Gastrocnemius medialis (tissue), 4 donors: ENCODE measurements at regions not wholly inside any gene's neighbourhood (a gene's known extent, or its start where the extent isn't known, plus 50 kb on each side); places are given as distances from the start of the nearest gene placed in this dataset.

Experiments
- POLR2A ChIP-seq, 2 donors: fragments of 450-650 bp; IDR thresholded peaks; one replicate each; pipeline ENCODE4 v1.6.1; 2017; ENCODE audit warnings: antibody characterized with exemption in 2 of 2, mild to moderate bottlenecking in 2 of 2, moderate library complexity in 2 of 2
- TF ChIP-seq, protein P1 (sequence below), 5 experiments: fragments of 450-650 bp in 3 of 5; fragments of 200-600 bp in 2 of 5; sonication (generic) in 2 of 5; IDR thresholded peaks in 4 of 5; conservative IDR thresholded peaks in 1 of 5; 1 replicate in 4 of 5; 2 replicates in 1 of 5; pipeline ENCODE4 v1.5.1; 2016 to 2019; ENCODE audit warnings: antibody characterized with exemption in 5 of 5, mild to moderate bottlenecking in 3 of 5, moderate library complexity in 3 of 5

DNA sequence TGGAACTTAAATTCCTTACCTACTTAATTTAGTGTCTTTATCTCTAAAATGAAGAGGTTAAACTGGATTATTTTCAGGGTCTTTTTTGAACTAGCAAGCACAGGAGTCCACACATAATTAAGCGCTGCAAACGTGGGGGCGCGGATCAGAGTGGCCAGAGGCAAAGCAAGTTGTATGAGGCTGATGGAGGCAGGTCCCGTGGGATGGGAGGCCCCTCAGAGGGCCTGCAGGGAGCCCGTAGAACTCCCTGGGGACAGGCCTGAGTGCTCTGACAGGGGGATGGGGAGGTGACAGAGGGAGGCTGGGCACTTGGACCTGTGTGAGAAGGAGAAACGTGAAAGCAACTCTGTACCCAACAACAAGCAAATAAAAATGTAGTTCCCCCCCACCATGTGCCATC lies 177.8 kb downstream of the ACKR3 start:
- no peak for TF ChIP-seq POLR2A (IDR thresholded peaks at IDR 0.05)
- TF ChIP-seq, protein P1, sequence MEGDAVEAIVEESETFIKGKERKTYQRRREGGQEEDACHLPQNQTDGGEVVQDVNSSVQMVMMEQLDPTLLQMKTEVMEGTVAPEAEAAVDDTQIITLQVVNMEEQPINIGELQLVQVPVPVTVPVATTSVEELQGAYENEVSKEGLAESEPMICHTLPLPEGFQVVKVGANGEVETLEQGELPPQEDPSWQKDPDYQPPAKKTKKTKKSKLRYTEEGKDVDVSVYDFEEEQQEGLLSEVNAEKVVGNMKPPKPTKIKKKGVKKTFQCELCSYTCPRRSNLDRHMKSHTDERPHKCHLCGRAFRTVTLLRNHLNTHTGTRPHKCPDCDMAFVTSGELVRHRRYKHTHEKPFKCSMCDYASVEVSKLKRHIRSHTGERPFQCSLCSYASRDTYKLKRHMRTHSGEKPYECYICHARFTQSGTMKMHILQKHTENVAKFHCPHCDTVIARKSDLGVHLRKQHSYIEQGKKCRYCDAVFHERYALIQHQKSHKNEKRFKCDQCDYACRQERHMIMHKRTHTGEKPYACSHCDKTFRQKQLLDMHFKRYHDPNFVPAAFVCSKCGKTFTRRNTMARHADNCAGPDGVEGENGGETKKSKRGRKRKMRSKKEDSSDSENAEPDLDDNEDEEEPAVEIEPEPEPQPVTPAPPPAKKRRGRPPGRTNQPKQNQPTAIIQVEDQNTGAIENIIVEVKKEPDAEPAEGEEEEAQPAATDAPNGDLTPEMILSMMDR (IDR thresholded peaks at IDR 0.05 in 4 of 5, conservative IDR thresholded peaks at IDR 0.05 in 1 of 5): no peak
